H1 (cell line): ENCODE measurements at regions not wholly inside any gene's neighbourhood (a gene's known extent, or its start where the extent isn't known, plus 50 kb on each side); places are given as distances from the start of the nearest gene placed in this dataset.

ENCODE experiments used
- CTCF ChIA-PET: fragments of 300-600 bp; sonication (Branson Sonifier 250); formaldehyde crosslinking; loops from one replicate; lab custom pipeline; 2021; ENCODE audit not compliant: partially characterized antibody; lab: Charles Lee
- POLR2A ChIA-PET: fragments of 300-600 bp; sonication (Branson Sonifier 250); formaldehyde crosslinking; loops from one replicate; lab custom pipeline; 2021; ENCODE audit warnings: inconsistent platforms; ENCODE audit not compliant: partially characterized antibody; lab: Charles Lee
- DNase-seq, 2 experiments: peaks; one replicate each; pipeline versions ENCODE4 v3.0.0 to v3.0.0-alpha.2; 2010 to 2022; ENCODE audit warnings: low spot score in 2 of 2, low read depth in 1 of 2, mixed read lengths in 1 of 2
- FAIRE-seq: peaks from 2 replicates; lab custom pipeline; 2011; peaks lifted over from hg19 to GRCh38; lab: Jason Lieb, UNC
- H2AFZ ChIP-seq: 2 replicates; pipeline ENCODE4 v1.8.1; 2012; ENCODE audit warnings: low read length, inconsistent platforms
- H2AK5ac ChIP-seq: 2 replicates; pipeline ENCODE4 v1.6.1; 2013; ENCODE audit warnings: low read depth, low read length
- H2BK120ac ChIP-seq: replicated peaks from 2 replicates; pipeline ENCODE3; 2013; ENCODE audit warnings: low read depth, low read length, inconsistent platforms
- H2BK12ac ChIP-seq: 2 replicates; pipeline ENCODE4 v1.6.1; 2013; ENCODE audit warnings: low read depth, low read length
- H2BK15ac ChIP-seq: 2 replicates; pipeline ENCODE4 v1.6.1; 2013; ENCODE audit warnings: low read length
- H2BK20ac ChIP-seq: 2 replicates; pipeline ENCODE4 v1.6.1; 2013; ENCODE audit warnings: low read length
- H2BK5ac ChIP-seq: 2 replicates; pipeline ENCODE4 v1.6.1; 2013; ENCODE audit warnings: low read depth, low read length
- H3K14ac ChIP-seq: 2 replicates; pipeline ENCODE4 v1.6.1; 2013; ENCODE audit warnings: inconsistent platforms; ENCODE audit not compliant: insufficient read length
- H3K18ac ChIP-seq: 2 replicates; pipeline ENCODE4 v1.6.1; 2013; ENCODE audit warnings: low read length; ENCODE audit errors: extremely low read depth
- H3K23ac ChIP-seq: 2 replicates; pipeline ENCODE4 v1.6.1; 2013; ENCODE audit warnings: inconsistent platforms; ENCODE audit not compliant: insufficient read length
- H3K23me2 ChIP-seq: 2 replicates; pipeline ENCODE4 v1.6.1; 2013; ENCODE audit warnings: low read depth, low read length
- H3K27ac ChIP-seq: 2 replicates; pipeline ENCODE4 v1.6.1; 2011; ENCODE audit warnings: low read depth, low read length, inconsistent platforms
- H3K27me3 ChIP-seq, 4 experiments: replicated peaks in 1 of 4; 1 replicate in 1 of 4; 2 replicates in 3 of 4; pipeline versions ENCODE4 v1.6.1 to v1.8.1; 2011 to 2013; ENCODE audit warnings: low read length in 3 of 4, mild to moderate bottlenecking in 3 of 4, inconsistent platforms in 2 of 4, mixed read lengths in 2 of 4, moderate library complexity in 1 of 4; ENCODE audit not compliant: control insufficient read depth in 3 of 4, insufficient read depth in 3 of 4; ENCODE audit errors: extremely low read depth in 1 of 4
- H3K36me3 ChIP-seq, 4 experiments: 2 replicates each; pipeline versions ENCODE4 v1.6.1 to v1.8.1; 2011 to 2013; ENCODE audit warnings: mild to moderate bottlenecking in 4 of 4, low read length in 3 of 4, moderate library complexity in 2 of 4, control low read depth in 1 of 4, inconsistent platforms in 1 of 4; ENCODE audit not compliant: insufficient read depth in 4 of 4, control insufficient read depth in 2 of 4
- H3K4ac ChIP-seq: replicated peaks from 2 replicates; pipeline ENCODE3; 2013; ENCODE audit warnings: low read length, low read depth, mixed read lengths, inconsistent platforms; ENCODE audit not compliant: insufficient read length
- H3K4me1 ChIP-seq, 4 experiments: replicated peaks in 1 of 4; 1 replicate in 1 of 4; 2 replicates in 3 of 4; pipeline versions ENCODE4 v1.6.1 to v1.8.1; 2011 to 2013; ENCODE audit warnings: low read length in 3 of 4, inconsistent platforms in 2 of 4, mixed read lengths in 1 of 4; ENCODE audit not compliant: insufficient read depth in 4 of 4, control insufficient read depth in 3 of 4
- H3K4me2 ChIP-seq, 2 experiments: 2 replicates each; pipeline versions ENCODE4 v1.6.1 to v1.8.1; 2011 to 2013; ENCODE audit warnings: low read depth in 2 of 2, low read length in 2 of 2, control low read depth in 1 of 2, inconsistent platforms in 1 of 2, mild to moderate bottlenecking in 1 of 2; ENCODE audit not compliant: insufficient read depth in 1 of 2
- H3K4me3 ChIP-seq, 4 experiments: fragments of 200-600, 300-600 bp in 1 of 4; sonication (generic), shearing (Covaris generic), sonication (Bioruptor Twin) in 1 of 4; 2 replicates each; pipeline versions ENCODE4 v1.5.1 to v1.8.1; 2011 to 2016; ENCODE audit warnings: low read length in 4 of 4, low read depth in 3 of 4, control low read depth in 2 of 4, inconsistent platforms in 2 of 4, mild to moderate bottlenecking in 2 of 4, mixed read lengths in 1 of 4, moderate library complexity in 1 of 4; ENCODE audit not compliant: insufficient read depth in 2 of 4; ENCODE audit errors: extremely low read depth in 1 of 4
- H3K56ac ChIP-seq: replicated peaks from 2 replicates; pipeline ENCODE3; 2013; ENCODE audit warnings: low read depth, mild to moderate bottlenecking, mixed read lengths, low read length, inconsistent platforms; ENCODE audit not compliant: insufficient read length
- H3K79me1 ChIP-seq: 2 replicates; pipeline ENCODE4 v1.6.1; 2013; ENCODE audit warnings: low read depth, low read length, control low read depth
- H3K79me2 ChIP-seq, 2 experiments: 2 replicates each; pipeline versions ENCODE4 v1.6.1 to v1.8.1; 2012 to 2013; ENCODE audit warnings: low read length in 2 of 2, mild to moderate bottlenecking in 2 of 2, inconsistent platforms in 1 of 2; ENCODE audit not compliant: insufficient read depth in 2 of 2, control insufficient read depth in 1 of 2
- H3K9ac ChIP-seq, 4 experiments: replicated peaks in 1 of 4; 1 replicate in 1 of 4; 2 replicates in 3 of 4; pipeline versions ENCODE4 v1.6.1 to v1.8.1; 2011 to 2013; ENCODE audit warnings: low read depth in 3 of 4, low read length in 3 of 4, control low read depth in 2 of 4, mild to moderate bottlenecking in 2 of 4, moderate library complexity in 2 of 4, inconsistent platforms in 1 of 4; ENCODE audit errors: extremely low read depth in 1 of 4
- H3K9me3 ChIP-seq, 2 experiments: 2 replicates each; pipeline versions ENCODE4 v1.6.1 to v1.8.1; 2012 to 2013; ENCODE audit warnings: mild to moderate bottlenecking in 2 of 2, moderate library complexity in 2 of 2, control low read depth in 1 of 2, inconsistent platforms in 1 of 2, low read depth in 1 of 2, low read length in 1 of 2, mixed read lengths in 1 of 2; ENCODE audit not compliant: insufficient read depth in 2 of 2
- H4K20me1 ChIP-seq, 2 experiments: replicated peaks in 1 of 2; 2 replicates each; pipeline versions ENCODE3 to v1.8.1; 2011 to 2013; ENCODE audit warnings: inconsistent platforms in 2 of 2, low read length in 2 of 2, mild to moderate bottlenecking in 1 of 2; ENCODE audit not compliant: insufficient read depth in 2 of 2, control insufficient read depth in 1 of 2
- H4K5ac ChIP-seq: 2 replicates; pipeline ENCODE4 v1.6.1; 2013; ENCODE audit warnings: low read length, low read depth, mixed read lengths, inconsistent platforms; ENCODE audit not compliant: insufficient read length
- H4K8ac ChIP-seq: 2 replicates; pipeline ENCODE4 v1.8.0; 2013; ENCODE audit warnings: mild to moderate bottlenecking, moderate library complexity, low read length, inconsistent platforms; ENCODE audit not compliant: insufficient read depth; ENCODE audit errors: extremely low read depth
- H4K91ac ChIP-seq: replicated peaks from 2 replicates; pipeline ENCODE3; 2013; ENCODE audit warnings: low read length, mixed read lengths, inconsistent platforms; ENCODE audit not compliant: insufficient read length
- ASH2L ChIP-seq: fragments of 200-600, 300-600 bp; sonication (generic); IDR thresholded peaks from one replicate; pipeline ENCODE4 v1.7.1; 2017; ENCODE audit warnings: low read length
- BACH1 ChIP-seq: IDR thresholded peaks from 2 replicates; pipeline ENCODE4 v1.6.1; 2012; ENCODE audit warnings: low read length, improper control_type of control experiment
- CBX8 ChIP-seq: fragments of 300-800, 300-1000 bp; sonication (generic); IDR thresholded peaks from 2 replicates; pipeline ENCODE4 v1.7.1; 2016; ENCODE audit warnings: low read depth, low read length, borderline replicate concordance
- CEBPB ChIP-seq: IDR thresholded peaks from 2 replicates; pipeline ENCODE4 v1.6.1; 2012; ENCODE audit warnings: low read depth, low read length
- EP300 ChIP-seq, 2 experiments: IDR thresholded peaks; 1 replicate in 1 of 2; 2 replicates in 1 of 2; pipeline ENCODE4 v1.6.1; 2011 to 2012; ENCODE audit warnings: low read depth in 2 of 2, low read length in 2 of 2, mild to moderate bottlenecking in 2 of 2, borderline replicate concordance in 1 of 2, inconsistent platforms in 1 of 2, moderate library complexity in 1 of 2
- GABPA ChIP-seq: IDR thresholded peaks from 2 replicates; pipeline ENCODE4 v1.6.1; 2011; ENCODE audit warnings: mild to moderate bottlenecking, low read length, moderate library complexity, borderline replicate concordance; ENCODE audit not compliant: insufficient read depth
- JUN ChIP-seq: IDR thresholded peaks from 2 replicates; pipeline ENCODE4 v1.6.1; 2011; ENCODE audit warnings: low read depth, mild to moderate bottlenecking, improper control_type of control experiment, low read length
- POLR2AphosphoS5 ChIP-seq: IDR thresholded peaks from 2 replicates; pipeline ENCODE4 v1.6.1; 2011; ENCODE audit warnings: low read depth, low read length
- SP1 ChIP-seq: IDR thresholded peaks from 2 replicates; pipeline ENCODE4 v1.6.1; 2011; ENCODE audit warnings: low read depth, low read length
- SP2 ChIP-seq: IDR thresholded peaks from 2 replicates; pipeline ENCODE4 v1.6.1; 2012; ENCODE audit warnings: mild to moderate bottlenecking, low read length, inconsistent platforms
- TAF7 ChIP-seq: optimal IDR thresholded peaks from 2 replicates; pipeline ENCODE3; 2011; ENCODE audit warnings: low read depth, mild to moderate bottlenecking, inconsistent platforms, low read length, moderate library complexity, borderline replicate concordance
- TEAD4 ChIP-seq: IDR thresholded peaks from 2 replicates; pipeline ENCODE4 v1.6.1; 2012; ENCODE audit warnings: low read depth, low read length, inconsistent platforms, mixed read lengths
- TF ChIP-seq, protein P1 (sequence below): IDR thresholded peaks from 2 replicates; pipeline ENCODE4 v1.6.1; 2011; ENCODE audit warnings: low read length, improper control_type of control experiment

DNA sequence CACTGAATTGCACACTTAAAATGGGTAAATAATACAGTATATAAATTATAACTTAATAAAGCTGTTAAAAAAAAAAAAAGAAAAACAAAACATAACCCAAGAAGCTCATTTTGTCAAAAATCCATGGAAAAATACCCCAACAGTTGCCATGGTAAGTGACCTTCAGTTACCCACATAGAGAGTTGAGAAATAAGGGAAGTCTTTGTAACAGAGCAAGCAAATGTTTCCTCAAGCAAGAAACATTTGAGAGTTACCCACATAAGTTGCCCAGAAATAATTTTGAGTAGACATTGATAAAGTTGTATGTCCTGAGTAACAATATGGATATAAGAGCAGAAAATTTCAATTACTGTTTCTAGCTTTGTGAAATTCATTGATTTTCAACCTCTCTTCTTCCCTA is 227.4 kb downstream of the CCDC59 start:
- Histone ChIP-seq H3K4me2 (no peak overlapping the region), H2BK15ac (no peak overlapping the region), H2BK20ac (no peak overlapping the region), H2AK5ac (no peak overlapping the region), H4K8ac (no peak overlapping the region), H3K4me3 (no peak overlapping the region), H3K4ac (no peak overlapping the region), H3K9ac (no peak overlapping the region), H3K9me3 (no peaks in the 10 kb centered on the region), H4K20me1 (no peaks in the 10 kb centered on the region), H3K14ac (no peak overlapping the region), H2BK5ac (no peak overlapping the region), H3K23me2 (no peaks in the 10 kb centered on the region), H3K36me3 (no peaks in the 10 kb centered on the region), H3K18ac (no peak overlapping the region), H3K27ac (no peak overlapping the region), H3K27me3 (peaks cover 0 to 1% (median 0%) of the 10 kb centered on the region in 4 experiments; a peak in 1 of 7 replicates), H2BK12ac (no peak overlapping the region), H3K79me1 (no peaks in the 10 kb centered on the region), H3K4me1 (no peaks in the 10 kb centered on the region), H2BK120ac (no peak overlapping the region), H2AFZ (no peak overlapping the region), H3K56ac (no peak overlapping the region), H3K23ac (no peak overlapping the region), H3K79me2 (no peaks in the 10 kb centered on the region), H4K91ac (no peak overlapping the region), H4K5ac (no peak overlapping the region)
- FAIRE-seq (no peak), DNase-seq (no peak)
- ChIA-PET CTCF (no interaction called here), POLR2A (no interaction called here)
- no peak for TF ChIP-seq SP1
- TF ChIP-seq POLR2AphosphoS5 = no peak
- TF ChIP-seq, protein P1, sequence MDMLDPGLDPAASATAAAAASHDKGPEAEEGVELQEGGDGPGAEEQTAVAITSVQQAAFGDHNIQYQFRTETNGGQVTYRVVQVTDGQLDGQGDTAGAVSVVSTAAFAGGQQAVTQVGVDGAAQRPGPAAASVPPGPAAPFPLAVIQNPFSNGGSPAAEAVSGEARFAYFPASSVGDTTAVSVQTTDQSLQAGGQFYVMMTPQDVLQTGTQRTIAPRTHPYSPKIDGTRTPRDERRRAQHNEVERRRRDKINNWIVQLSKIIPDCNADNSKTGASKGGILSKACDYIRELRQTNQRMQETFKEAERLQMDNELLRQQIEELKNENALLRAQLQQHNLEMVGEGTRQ = no peak
- TF ChIP-seq GABPA = no peak
- no peak for TF ChIP-seq JUN
- TF ChIP-seq TAF7 = no peak
- TF ChIP-seq EP300 (IDR thresholded peaks at IDR 0.05; ENCODE audit: borderline replicate concordance in 1 of 2, low read depth in 2 of 2, low read length in 2 of 2) = no peak
- no peak for TF ChIP-seq ASH2L
- TF ChIP-seq CBX8 = no peak
- no peak for TF ChIP-seq TEAD4
- no peak for TF ChIP-seq CEBPB
- TF ChIP-seq SP2 = no peak
- TF ChIP-seq BACH1 = no peak
